SU-DHL-6 (cell line): ENCODE measurements at regions not wholly inside any gene's neighbourhood (a gene's known extent, or its start where the extent isn't known, plus 50 kb on each side); places are given as distances from the start of the nearest gene placed in this dataset.
"Not testable (repeated sequence)": the region's sequence is repeated elsewhere in the genome, so short reads cannot be mapped to it uniquely, and the experiment has no call there.

Source experiments
- EZH2phosphoT487 ChIP-seq: fragments of 200-600 bp; sonication (generic), shearing (Covaris generic); conservative IDR thresholded peaks from 2 replicates; pipeline ENCODE4 v1.6.1; 2018; ENCODE audit warnings: mild to moderate bottlenecking, antibody characterized with exemption, low read length, moderate library complexity, mixed read lengths
- TF ChIP-seq, protein P1 (sequence below): fragments of 200-600 bp; sonication (generic); IDR thresholded peaks from one replicate; pipeline ENCODE4 v1.5.1; 2017; ENCODE audit warnings: antibody characterized with exemption, mild to moderate bottlenecking, low read length, moderate library complexity; ENCODE audit not compliant: insufficient read depth, poor library complexity, severe bottlenecking

GRCh38 chr14:88986908-88987307 lies 162.5 kb downstream of the TTC8 start:
- TF ChIP-seq, protein P1, sequence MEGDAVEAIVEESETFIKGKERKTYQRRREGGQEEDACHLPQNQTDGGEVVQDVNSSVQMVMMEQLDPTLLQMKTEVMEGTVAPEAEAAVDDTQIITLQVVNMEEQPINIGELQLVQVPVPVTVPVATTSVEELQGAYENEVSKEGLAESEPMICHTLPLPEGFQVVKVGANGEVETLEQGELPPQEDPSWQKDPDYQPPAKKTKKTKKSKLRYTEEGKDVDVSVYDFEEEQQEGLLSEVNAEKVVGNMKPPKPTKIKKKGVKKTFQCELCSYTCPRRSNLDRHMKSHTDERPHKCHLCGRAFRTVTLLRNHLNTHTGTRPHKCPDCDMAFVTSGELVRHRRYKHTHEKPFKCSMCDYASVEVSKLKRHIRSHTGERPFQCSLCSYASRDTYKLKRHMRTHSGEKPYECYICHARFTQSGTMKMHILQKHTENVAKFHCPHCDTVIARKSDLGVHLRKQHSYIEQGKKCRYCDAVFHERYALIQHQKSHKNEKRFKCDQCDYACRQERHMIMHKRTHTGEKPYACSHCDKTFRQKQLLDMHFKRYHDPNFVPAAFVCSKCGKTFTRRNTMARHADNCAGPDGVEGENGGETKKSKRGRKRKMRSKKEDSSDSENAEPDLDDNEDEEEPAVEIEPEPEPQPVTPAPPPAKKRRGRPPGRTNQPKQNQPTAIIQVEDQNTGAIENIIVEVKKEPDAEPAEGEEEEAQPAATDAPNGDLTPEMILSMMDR, result not testable (repeated sequence)
- not testable (repeated sequence) for TF ChIP-seq EZH2phosphoT487
